Stimulated activated CD8-positive, alpha-beta memory T cell treated with anti-CD3 and anti-CD28 coated beads, Interleukin-2, amount 100 ng/mL, for 48 hours (primary cell): ENCODE measurements at regions not wholly inside any gene's neighbourhood (a gene's known extent, or its start where the extent isn't known, plus 50 kb on each side); places are given as distances from the start of the nearest gene placed in this dataset.
"Not testable (repeated sequence)": the region's sequence is repeated elsewhere in the genome, so short reads cannot be mapped to it uniquely, and the experiment has no call there.

Experiments
- DNase-seq, 2 donors: peaks; one replicate each; pipeline ENCODE4 v3.0.0-alpha.2; 2020; ENCODE audit warnings: low read depth in 2 of 2

DNA sequence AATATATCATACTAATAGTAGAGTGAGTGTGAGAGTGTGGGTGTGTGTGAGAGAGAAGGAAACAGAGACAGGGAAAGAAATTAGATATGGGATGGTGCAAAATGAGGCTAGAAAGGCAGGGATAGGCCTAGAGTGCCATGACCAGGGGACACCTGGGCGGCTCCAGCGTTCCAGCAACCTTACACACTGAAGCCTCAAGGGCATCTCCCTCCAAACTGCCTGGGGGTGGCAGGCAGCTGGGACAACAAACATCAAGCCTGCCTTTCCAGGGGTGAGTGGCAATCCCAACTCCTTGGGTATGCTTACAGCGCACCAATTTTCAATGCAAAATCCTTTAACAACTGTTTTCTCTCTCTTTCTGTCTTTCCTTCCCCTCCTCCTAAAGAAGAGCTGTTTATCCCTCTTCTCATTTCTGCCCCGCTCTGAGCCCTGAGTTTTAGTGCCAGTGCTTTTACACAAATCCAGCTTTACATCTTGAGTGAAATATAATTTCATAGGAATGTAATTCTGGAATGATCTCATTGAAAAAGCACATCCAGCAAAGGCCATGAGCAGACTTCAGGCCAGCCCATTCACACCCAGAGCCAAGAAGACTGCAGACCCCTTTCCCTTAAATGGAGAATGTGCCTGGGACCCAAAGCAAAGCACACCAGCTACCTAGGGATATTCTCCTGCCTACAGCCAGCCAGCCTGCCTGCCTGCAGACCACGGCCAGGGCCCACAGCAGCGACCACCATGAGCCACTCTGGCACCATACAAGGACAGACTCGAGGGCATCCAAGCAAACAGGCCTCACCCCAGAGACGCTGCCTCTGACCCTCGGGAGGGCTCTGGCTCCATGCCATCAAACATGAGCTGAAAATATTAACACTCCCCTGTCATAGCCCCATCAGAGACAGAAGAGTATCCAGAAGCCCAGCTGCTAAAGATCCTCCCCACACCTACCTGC is 90.3 kb downstream of the RPL27A start:
- DNase-seq, result no peak

- DNase-seq, result no peak
Measured at GRCh38 chr11:8773916-8774539, 91.4 kb downstream of the RPL27A start.

GRCh38 chr11:8774916-8775315 is 92.3 kb downstream of the RPL27A start:
- DNase-seq, result not testable (repeated sequence)

DNA sequence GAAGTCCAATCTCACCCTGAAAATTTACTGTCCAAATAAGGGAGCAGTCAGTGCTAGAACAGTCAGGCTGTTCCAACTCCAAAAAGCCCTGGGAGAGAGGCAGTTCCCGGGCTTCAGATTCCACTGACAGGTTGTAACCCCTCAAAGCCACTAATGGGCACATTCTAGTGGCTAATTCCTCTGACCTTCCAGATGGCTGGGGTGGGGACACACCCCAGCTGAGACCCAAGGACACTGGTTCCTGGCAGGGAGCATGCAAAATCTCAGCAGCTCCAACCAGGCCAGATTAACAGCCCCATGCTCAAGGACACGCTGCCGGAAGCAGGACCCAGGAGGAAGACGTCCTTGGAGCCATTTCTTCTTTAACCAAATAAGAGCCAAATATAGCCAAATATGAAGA is 92.7 kb downstream of the RPL27A start:
- no peak for DNase-seq

DNA sequence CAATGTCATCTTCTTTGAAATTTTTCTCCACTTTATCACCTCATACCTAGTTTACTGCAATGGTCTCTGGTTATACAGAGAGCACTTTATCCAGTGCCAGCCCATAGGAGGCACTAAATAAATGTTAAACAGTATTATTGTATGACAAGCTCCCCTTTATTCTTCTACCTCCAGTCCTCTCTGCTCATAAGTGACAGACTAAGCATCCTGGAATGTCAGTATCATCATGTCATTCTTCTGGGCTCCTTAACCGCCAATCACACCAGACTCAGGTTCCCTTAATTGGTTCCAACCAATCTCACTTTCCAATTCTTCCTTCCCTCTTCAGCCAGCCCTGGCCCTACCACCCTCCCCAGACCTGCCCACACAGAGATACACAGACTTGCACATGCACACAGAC is 93.1 kb downstream of the RPL27A start:
- no peak for DNase-seq

GRCh38 chr11:8776209-8776608 is 93.6 kb downstream of the RPL27A start:
- DNase-seq, result no peak

DNA sequence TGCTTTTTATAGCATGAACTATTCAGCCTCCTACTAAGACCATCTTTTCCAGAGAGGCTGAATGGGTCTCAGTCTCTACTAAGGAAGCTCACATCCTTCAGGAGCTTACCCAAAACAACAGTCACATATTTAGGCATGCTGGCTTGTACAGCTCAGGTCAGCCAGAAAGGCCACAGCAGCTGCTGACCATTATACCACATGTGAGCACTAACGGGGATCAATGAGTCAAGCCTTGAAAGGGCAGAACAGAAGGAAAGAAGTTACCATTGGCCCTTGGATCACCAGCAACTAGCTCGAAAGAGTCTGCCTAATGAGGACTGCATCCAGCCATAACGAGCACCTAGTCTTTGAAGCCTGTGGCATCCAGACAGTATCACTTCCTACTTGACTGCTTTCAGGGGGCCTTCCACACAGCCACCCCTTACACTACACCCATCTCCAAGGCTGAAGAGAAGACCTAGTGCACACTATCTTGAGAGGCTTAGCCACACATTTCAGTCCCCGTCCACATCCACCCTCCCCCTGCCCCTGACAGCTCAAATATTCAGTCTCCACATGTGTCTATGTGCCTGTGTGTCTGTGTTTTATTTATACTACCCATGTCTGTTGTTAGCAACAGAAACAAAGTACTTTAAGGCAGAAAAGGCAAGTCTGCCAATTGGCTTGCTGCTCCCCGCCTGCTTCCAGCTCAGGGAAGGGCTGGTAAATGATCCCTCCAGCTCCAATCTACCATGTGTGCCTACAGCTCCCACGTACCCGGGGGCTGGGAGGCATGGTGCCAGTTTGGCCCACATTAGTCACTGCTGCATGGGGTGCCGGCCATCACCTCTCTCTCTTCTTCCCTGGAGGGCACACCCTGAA is 95.5 kb downstream of the RPL27A start:
- no peak for DNase-seq

- no peak for DNase-seq
Measured at GRCh38 chr11:8779107-8779506, 96.5 kb downstream of the RPL27A start.

GRCh38 chr11:8779732-8780131 is 97.1 kb downstream of the RPL27A start:
- DNase-seq, result no peak

GRCh38 chr11:8784954-8785353 is 102.4 kb downstream of the RPL27A start:
- no peak for DNase-seq

GRCh38 chr11:8785457-8785856 is 102.9 kb downstream of the RPL27A start:
- DNase-seq, result no peak

GRCh38 chr11:8785998-8786397 is 103.4 kb downstream of the RPL27A start:
- no peak for DNase-seq

GRCh38 chr11:8786933-8787332 is 104.3 kb downstream of the RPL27A start:
- DNase-seq, result no peak

GRCh38 chr11:8787372-8787771 is 104.8 kb downstream of the RPL27A start:
- DNase-seq, result no peak

GRCh38 chr11:8788616-8789015 is 106.0 kb downstream of the RPL27A start:
- no peak for DNase-seq

DNA sequence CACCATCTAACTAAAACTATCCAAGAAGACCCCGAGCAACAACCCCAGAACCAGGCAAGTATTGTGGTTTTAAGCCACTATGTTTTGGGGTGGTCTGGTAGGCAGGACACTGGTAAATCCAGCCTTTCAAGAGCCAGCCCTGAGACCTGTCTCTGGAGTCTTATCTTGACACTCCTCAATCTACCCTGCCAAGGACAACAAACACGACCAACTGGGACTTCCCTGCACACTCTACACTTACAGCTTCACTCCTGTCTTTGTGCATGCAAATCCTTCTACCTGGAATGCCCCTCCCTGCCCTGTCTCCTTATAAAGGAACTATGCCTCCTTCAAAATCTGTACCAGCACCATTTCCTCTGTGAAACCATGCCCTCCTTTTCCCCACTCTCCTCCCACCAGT is 107.3 kb downstream of the RPL27A start:
- no peak for DNase-seq

DNA sequence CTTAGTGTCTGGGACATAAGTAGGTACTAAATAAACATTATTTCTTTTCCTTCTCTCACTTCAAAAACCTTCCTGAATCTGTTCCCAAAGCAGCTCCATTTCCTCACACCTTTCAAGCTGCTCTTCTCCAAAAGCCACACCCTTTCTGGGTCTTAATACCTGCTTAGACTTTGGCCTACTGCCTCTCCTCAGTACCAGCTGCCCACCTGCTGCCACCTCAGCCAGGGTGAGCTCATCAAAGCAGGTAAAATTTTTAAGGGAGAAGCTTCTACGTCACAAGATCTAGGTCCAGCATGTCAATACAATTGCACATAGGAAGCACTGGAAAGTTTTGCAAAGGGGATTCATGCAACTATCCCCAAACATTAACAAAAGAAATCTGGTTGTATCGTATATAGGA is 108.4 kb downstream of the RPL27A start:
- DNase-seq, result no peak

DNA sequence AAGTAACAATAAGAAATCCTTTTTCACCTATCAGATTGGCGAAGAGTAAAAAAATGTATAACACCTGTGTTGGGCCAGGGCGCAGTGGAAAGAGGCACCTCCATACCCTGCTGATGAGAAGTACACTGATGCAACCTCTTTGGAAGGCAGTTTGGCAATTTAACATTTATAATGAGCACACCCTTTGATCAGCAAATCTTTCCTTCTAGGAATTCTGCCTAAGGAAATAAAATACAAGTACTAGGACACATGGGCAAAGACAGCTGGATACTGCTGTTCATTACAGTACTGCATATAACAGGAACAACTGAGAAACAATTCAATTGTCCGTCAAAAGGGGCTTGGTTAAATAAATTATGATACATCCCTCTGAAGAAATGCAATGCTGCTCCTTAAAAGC is 110.1 kb downstream of the RPL27A start:
- no peak for DNase-seq

- DNase-seq, result no peak
Measured at GRCh38 chr11:8793114-8793777, 110.7 kb downstream of the RPL27A start.

GRCh38 chr11:8794126-8794525 is 111.5 kb downstream of the RPL27A start:
- DNase-seq, result no peak

GRCh38 chr11:8794677-8795103 is 112.1 kb downstream of the RPL27A start:
- DNase-seq, result no peak

GRCh38 chr11:8796941-8797340 is 114.0 kb upstream of the AKIP1 start:
- no peak for DNase-seq
